ENCODE measurements at regions not wholly inside any gene's neighbourhood (a gene's known extent, or its start where the extent isn't known, plus 50 kb on each side); places are given as distances from the start of the nearest gene placed in this dataset.

DNA sequence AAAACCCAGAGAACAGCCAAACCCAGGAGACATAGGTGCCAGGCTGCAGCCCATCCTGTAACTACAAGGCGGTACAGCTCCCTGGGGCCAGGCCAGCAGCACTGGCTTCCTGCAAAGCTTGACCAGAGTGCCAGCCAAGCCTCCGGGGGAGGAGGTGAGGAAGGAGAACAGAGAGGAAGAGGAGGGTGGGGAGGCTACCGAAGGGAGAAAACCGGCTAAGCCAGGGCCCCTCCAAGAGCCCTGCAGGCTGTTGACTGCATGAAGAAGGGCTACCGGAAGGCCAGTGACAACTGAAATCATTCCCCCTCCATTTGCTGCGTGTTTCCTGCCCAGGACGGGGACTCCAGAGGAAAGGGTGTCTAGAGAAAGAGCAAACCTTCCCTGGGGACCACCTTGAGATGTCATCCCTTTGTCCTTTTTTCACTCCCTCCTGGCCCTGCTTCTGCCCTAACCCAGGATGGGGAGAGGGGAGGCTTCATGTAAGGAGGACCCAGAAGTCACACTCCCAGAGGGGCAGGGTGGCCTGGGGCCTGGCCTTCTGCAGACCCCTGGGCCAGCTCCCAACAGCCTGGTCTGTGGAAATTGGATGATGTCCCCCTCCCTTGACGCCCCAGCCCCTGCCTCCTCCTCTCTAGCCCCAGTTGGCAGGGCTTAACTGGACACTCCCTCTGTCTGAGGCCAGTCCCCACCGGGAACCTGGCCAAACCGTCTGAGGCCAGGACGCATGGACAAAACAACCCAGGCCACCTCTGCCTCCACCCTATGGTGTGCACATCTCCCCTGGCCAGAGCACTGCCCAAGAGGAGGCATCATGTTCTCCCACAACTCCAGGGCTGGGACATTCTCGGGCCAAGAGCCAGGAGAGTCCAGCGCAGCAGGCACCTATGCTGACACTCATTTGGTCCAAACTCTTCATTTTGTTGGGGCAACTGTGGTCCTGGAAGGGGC is 207.8 kb downstream of the CYP26B1 start:
- H3K27me3 ChIP-seq (ENCODE audit: control insufficient read depth in 2 of 2, insufficient read depth in 2 of 2, low read length in 2 of 2) = no peaks in the 10 kb centered on the region
- H3K4me3 ChIP-seq (ENCODE audit: low read length in 2 of 2) = no peak overlapping the region
- H3K9ac ChIP-seq (ENCODE audit: low read depth in 1 of 2, low read length in 2 of 2) = no peak overlapping the region
- no peak overlapping the region for H3K27ac ChIP-seq (ENCODE audit: low read depth in 2 of 2, low read length in 2 of 2)
- no peaks in the 10 kb centered on the region for H3K9me3 ChIP-seq (ENCODE audit: control insufficient read depth in 2 of 2, low read length in 2 of 2)
- H3K36me3 ChIP-seq (ENCODE audit: control insufficient read depth in 2 of 2, insufficient read depth in 2 of 2, low read length in 2 of 2) = no peaks in the 10 kb centered on the region
- peaks cover 8% of the 10 kb centered on the region in 2 donors for H3K4me1 ChIP-seq (ENCODE audit: control insufficient read depth in 2 of 2, insufficient read depth in 2 of 2, low read length in 2 of 2)

DNA sequence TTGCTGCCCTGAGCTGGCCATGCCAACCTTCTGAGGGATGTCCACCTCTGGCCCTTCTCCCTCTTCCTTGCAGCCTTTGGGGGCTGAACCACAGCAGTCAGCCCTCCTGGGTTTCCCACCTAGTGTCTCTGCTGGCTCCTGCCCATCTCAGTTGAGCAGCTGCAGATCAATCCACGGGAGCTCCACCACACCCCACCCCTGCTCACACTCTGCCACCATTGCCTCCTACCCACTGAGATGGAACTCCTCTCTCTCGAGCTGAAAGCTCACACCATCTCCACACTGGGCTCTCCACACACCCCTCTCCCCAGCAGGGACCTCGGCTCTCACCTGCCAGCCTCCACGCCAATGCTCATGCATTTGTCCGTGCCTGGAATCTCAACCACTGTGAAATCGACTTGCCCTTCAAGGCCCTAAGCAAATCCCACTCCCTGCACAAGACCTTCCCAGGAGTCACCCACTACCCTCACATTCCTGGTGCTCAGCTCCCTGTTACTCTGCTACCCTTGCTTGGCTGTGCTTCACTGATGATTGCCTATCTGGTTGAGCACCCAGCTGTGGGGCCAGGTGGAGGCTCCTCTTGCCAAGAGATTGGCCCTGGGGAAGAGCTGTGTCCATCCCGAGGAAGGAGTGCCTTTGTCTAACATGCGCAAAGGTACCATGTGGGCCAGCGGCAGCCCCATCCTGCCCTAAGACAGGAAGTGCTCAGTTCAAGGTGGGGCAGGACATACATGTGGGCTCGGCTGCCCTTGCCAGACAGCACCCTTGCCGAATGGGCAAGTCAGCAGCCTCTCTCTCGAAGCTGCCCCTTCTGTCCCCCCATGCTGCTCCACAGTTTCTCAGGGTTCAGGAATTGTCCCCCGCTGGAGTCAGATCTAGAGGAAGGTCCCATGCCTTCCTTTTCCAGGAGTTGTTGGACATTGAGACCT is 208.7 kb downstream of the CYP26B1 start:
- Histone ChIP-seq H3K36me3 (ENCODE audit: control insufficient read depth in 2 of 2, insufficient read depth in 2 of 2, low read length in 2 of 2) (no peaks in the 10 kb centered on the region), H3K9me3 (ENCODE audit: control insufficient read depth in 2 of 2, low read length in 2 of 2) (no peaks in the 10 kb centered on the region), H3K9ac (ENCODE audit: low read depth in 1 of 2, low read length in 2 of 2) (no peak overlapping the region), H3K27me3 (ENCODE audit: control insufficient read depth in 2 of 2, insufficient read depth in 2 of 2, low read length in 2 of 2) (no peaks in the 10 kb centered on the region), H3K4me3 (ENCODE audit: low read length in 2 of 2) (no peak overlapping the region), H3K4me1 (ENCODE audit: control insufficient read depth in 2 of 2, insufficient read depth in 2 of 2, low read length in 2 of 2) (peaks cover 8 to 9% of the 10 kb centered on the region in 2 donors), H3K27ac (ENCODE audit: low read depth in 2 of 2, low read length in 2 of 2) (no peak overlapping the region)

DNA sequence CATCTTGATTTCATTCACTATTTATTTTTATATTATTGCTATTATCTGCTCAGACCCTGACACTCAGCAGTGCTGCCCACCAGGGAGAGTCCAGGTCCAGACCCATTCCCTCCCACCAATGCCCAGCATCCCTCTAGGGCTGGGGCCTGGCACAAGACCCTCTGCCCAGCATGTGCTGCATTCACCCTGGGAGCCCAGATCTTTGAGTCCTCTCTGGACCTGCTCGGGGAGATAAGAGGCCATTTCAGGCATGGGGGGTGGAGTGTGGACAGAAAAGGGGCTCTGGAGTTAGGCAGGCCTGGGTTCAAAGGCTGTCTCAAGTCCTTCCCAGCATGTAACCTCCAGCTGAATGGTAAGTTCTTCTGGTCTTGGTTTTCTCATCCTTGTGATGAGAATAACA is 209.6 kb downstream of the CYP26B1 start:
- no peaks in the 10 kb centered on the region for H3K9me3 ChIP-seq (ENCODE audit: control insufficient read depth in 2 of 2, low read length in 2 of 2)
- no peak overlapping the region for H3K27ac ChIP-seq (ENCODE audit: low read depth in 2 of 2, low read length in 2 of 2)
- H3K4me1 ChIP-seq (ENCODE audit: control insufficient read depth in 2 of 2, insufficient read depth in 2 of 2, low read length in 2 of 2) = peaks cover 8 to 9% of the 10 kb centered on the region in 2 donors
- no peak overlapping the region for H3K4me3 ChIP-seq (ENCODE audit: low read length in 2 of 2)
- no peaks in the 10 kb centered on the region for H3K27me3 ChIP-seq (ENCODE audit: control insufficient read depth in 2 of 2, insufficient read depth in 2 of 2, low read length in 2 of 2)
- H3K36me3 ChIP-seq (ENCODE audit: control insufficient read depth in 2 of 2, insufficient read depth in 2 of 2, low read length in 2 of 2) = no peaks in the 10 kb centered on the region
- H3K9ac ChIP-seq (ENCODE audit: low read depth in 1 of 2, low read length in 2 of 2) = no peak overlapping the region

- Histone ChIP-seq H3K27ac (ENCODE audit: low read depth in 2 of 2, low read length in 2 of 2) (no peak overlapping the region), H3K9ac (ENCODE audit: low read depth in 1 of 2, low read length in 2 of 2) (no peak overlapping the region), H3K4me3 (ENCODE audit: low read length in 2 of 2) (no peak overlapping the region), H3K4me1 (ENCODE audit: control insufficient read depth in 2 of 2, insufficient read depth in 2 of 2, low read length in 2 of 2) (peaks cover 8 to 9% of the 10 kb centered on the region in 2 donors), H3K36me3 (ENCODE audit: control insufficient read depth in 2 of 2, insufficient read depth in 2 of 2, low read length in 2 of 2) (no peaks in the 10 kb centered on the region), H3K27me3 (ENCODE audit: control insufficient read depth in 2 of 2, insufficient read depth in 2 of 2, low read length in 2 of 2) (no peaks in the 10 kb centered on the region), H3K9me3 (ENCODE audit: control insufficient read depth in 2 of 2, low read length in 2 of 2) (no peaks in the 10 kb centered on the region)
Observed at GRCh38 chr2:71937396-71937795, 210.3 kb downstream of the CYP26B1 start.

- Histone ChIP-seq H3K4me3 (ENCODE audit: low read length in 2 of 2) (no peak overlapping the region), H3K36me3 (ENCODE audit: control insufficient read depth in 2 of 2, insufficient read depth in 2 of 2, low read length in 2 of 2) (no peaks in the 10 kb centered on the region), H3K27ac (ENCODE audit: low read depth in 2 of 2, low read length in 2 of 2) (no peak overlapping the region), H3K9me3 (ENCODE audit: control insufficient read depth in 2 of 2, low read length in 2 of 2) (no peaks in the 10 kb centered on the region), H3K4me1 (ENCODE audit: control insufficient read depth in 2 of 2, insufficient read depth in 2 of 2, low read length in 2 of 2) (peaks cover 8 to 9% of the 10 kb centered on the region in 2 donors), H3K27me3 (ENCODE audit: control insufficient read depth in 2 of 2, insufficient read depth in 2 of 2, low read length in 2 of 2) (no peaks in the 10 kb centered on the region), H3K9ac (ENCODE audit: low read depth in 1 of 2, low read length in 2 of 2) (no peak overlapping the region)
Observed at GRCh38 chr2:71936076-71937030, 211.3 kb downstream of the CYP26B1 start.

GRCh38 chr2:71935262-71935848 is 212.3 kb downstream of the CYP26B1 start:
- H3K4me1 ChIP-seq (ENCODE audit: control insufficient read depth in 2 of 2, insufficient read depth in 2 of 2, low read length in 2 of 2) = peaks cover 5 to 9% of the 10 kb centered on the region in 2 donors
- H3K9me3 ChIP-seq (ENCODE audit: control insufficient read depth in 2 of 2, low read length in 2 of 2) = no peaks in the 10 kb centered on the region
- H3K4me3 ChIP-seq (ENCODE audit: low read length in 2 of 2) = no peak overlapping the region
- H3K27me3 ChIP-seq (ENCODE audit: control insufficient read depth in 2 of 2, insufficient read depth in 2 of 2, low read length in 2 of 2) = no peaks in the 10 kb centered on the region
- H3K9ac ChIP-seq (ENCODE audit: low read depth in 1 of 2, low read length in 2 of 2) = no peak overlapping the region
- H3K27ac ChIP-seq (ENCODE audit: low read depth in 2 of 2, low read length in 2 of 2) = no peak overlapping the region
- H3K36me3 ChIP-seq (ENCODE audit: control insufficient read depth in 2 of 2, insufficient read depth in 2 of 2, low read length in 2 of 2) = no peaks in the 10 kb centered on the region

DNA sequence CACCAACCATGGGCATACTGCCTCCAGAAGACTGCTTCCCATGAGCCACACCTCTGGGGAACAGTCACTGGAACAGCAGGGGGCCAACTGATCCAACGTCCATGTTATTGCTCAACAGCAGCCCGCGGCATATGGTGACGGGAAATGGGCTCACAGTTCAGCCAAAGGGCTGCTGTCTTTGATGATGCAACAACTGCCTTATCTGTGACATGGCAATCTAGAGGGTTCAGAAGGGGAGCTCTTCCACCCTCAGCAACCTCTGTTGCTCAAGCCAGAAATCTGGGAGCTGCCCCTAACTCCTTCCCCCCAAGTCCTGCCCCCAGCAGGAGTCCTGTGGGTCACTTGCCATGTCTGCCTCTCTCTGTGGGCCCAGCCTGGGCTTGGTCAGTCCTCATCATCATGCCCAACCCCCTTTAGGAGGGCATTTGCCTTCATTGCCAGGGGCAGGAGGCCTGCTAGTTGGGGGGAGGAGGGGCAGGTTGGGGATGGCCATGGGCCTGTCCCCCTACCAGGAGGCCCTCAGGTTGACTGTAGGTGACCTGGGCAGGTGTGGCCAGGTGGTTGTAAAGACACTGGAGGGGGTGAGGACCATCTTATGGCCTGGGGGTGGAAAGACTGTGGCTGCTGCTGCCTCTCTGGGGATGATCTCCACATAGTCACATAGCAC is 212.9 kb downstream of the CYP26B1 start:
- no peak overlapping the region for H3K9ac ChIP-seq (ENCODE audit: low read depth in 1 of 2, low read length in 2 of 2)
- H3K9me3 ChIP-seq (ENCODE audit: control insufficient read depth in 2 of 2, low read length in 2 of 2) = no peaks in the 10 kb centered on the region
- no peaks in the 10 kb centered on the region for H3K36me3 ChIP-seq (ENCODE audit: control insufficient read depth in 2 of 2, insufficient read depth in 2 of 2, low read length in 2 of 2)
- peaks cover 2 to 12% of the 10 kb centered on the region in 2 donors for H3K4me1 ChIP-seq (ENCODE audit: control insufficient read depth in 2 of 2, insufficient read depth in 2 of 2, low read length in 2 of 2)
- H3K27me3 ChIP-seq (ENCODE audit: control insufficient read depth in 2 of 2, insufficient read depth in 2 of 2, low read length in 2 of 2) = no peaks in the 10 kb centered on the region
- no peak overlapping the region for H3K4me3 ChIP-seq (ENCODE audit: low read length in 2 of 2)
- H3K27ac ChIP-seq (ENCODE audit: low read depth in 2 of 2, low read length in 2 of 2) = no peak overlapping the region

- Histone ChIP-seq H3K9ac (ENCODE audit: low read depth in 1 of 2, low read length in 2 of 2) (no peak overlapping the region), H3K27ac (ENCODE audit: low read depth in 2 of 2, low read length in 2 of 2) (no peak overlapping the region), H3K9me3 (ENCODE audit: control insufficient read depth in 2 of 2, low read length in 2 of 2) (no peaks in the 10 kb centered on the region), H3K4me3 (ENCODE audit: low read length in 2 of 2) (no peak overlapping the region), H3K36me3 (ENCODE audit: control insufficient read depth in 2 of 2, insufficient read depth in 2 of 2, low read length in 2 of 2) (no peaks in the 10 kb centered on the region), H3K27me3 (ENCODE audit: control insufficient read depth in 2 of 2, insufficient read depth in 2 of 2, low read length in 2 of 2) (no peaks in the 10 kb centered on the region), H3K4me1 (ENCODE audit: control insufficient read depth in 2 of 2, insufficient read depth in 2 of 2, low read length in 2 of 2) (peaks cover 2 to 13% of the 10 kb centered on the region in 2 donors)
Observed at GRCh38 chr2:71934320-71934593, 213.4 kb downstream of the CYP26B1 start.

All from mucosa of rectum (tissue), 2 donors.